BE2C (cell line): ENCODE measurements at regions not wholly inside any gene's neighbourhood (a gene's known extent, or its start where the extent isn't known, plus 50 kb on each side); places are given as distances from the start of the nearest gene placed in this dataset.

Experiments
- DNase-seq: peaks from one replicate; pipeline ENCODE4 v3.0.0-alpha.2; 2020
- H3K27me3 ChIP-seq: fragments of 250-450 bp; sonication (Bioruptor Pico); 2 replicates; pipeline ENCODE4 v1.5.1; 2020; ENCODE audit warnings: mild to moderate bottlenecking
- H3K36me3 ChIP-seq: fragments of 250-450 bp; sonication (Bioruptor Pico); 2 replicates; pipeline ENCODE4 v1.5.1; 2020; ENCODE audit warnings: mild to moderate bottlenecking
- H3K4me1 ChIP-seq: fragments of 250-450 bp; sonication (Bioruptor Pico); 2 replicates; pipeline ENCODE4 v1.5.1; 2020
- H3K4me3 ChIP-seq: 2 replicates; pipeline ENCODE4 v1.5.1; 2011; ENCODE audit warnings: low read depth, low read length
- H3K9me3 ChIP-seq: fragments of 250-450 bp; sonication (Bioruptor Pico); 2 replicates; pipeline ENCODE4 v1.5.1; 2020
- TF ChIP-seq, protein P1 (sequence below): IDR thresholded peaks from 2 replicates; pipeline ENCODE4 v1.5.1; 2012; ENCODE audit warnings: mild to moderate bottlenecking, low read depth, low read length

DNA sequence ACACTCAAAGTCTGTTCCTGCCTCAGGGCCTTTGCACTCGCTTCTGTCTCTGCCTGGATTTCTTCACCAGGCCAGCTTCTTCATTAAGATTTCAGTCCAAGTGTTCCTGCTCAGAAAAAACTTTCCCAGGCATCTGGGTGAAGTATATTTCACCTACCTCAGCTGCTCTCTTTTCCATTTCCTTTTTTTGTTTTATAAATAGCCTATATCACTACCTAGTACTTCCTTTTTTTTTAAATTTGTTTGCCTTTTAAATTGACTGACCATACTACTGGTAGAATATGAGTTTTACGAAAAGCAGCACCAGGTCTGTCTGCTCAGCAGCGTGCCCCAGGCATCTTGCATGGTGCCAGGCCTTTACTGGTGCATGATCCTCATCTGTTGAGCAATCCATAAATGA is 1064.4 kb downstream of the UQCRFS1 start:
- TF ChIP-seq, protein P1, sequence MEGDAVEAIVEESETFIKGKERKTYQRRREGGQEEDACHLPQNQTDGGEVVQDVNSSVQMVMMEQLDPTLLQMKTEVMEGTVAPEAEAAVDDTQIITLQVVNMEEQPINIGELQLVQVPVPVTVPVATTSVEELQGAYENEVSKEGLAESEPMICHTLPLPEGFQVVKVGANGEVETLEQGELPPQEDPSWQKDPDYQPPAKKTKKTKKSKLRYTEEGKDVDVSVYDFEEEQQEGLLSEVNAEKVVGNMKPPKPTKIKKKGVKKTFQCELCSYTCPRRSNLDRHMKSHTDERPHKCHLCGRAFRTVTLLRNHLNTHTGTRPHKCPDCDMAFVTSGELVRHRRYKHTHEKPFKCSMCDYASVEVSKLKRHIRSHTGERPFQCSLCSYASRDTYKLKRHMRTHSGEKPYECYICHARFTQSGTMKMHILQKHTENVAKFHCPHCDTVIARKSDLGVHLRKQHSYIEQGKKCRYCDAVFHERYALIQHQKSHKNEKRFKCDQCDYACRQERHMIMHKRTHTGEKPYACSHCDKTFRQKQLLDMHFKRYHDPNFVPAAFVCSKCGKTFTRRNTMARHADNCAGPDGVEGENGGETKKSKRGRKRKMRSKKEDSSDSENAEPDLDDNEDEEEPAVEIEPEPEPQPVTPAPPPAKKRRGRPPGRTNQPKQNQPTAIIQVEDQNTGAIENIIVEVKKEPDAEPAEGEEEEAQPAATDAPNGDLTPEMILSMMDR, result no peak
- Histone ChIP-seq H3K36me3 (no peaks in the 10 kb centered on the region), H3K4me3 (no peak overlapping the region), H3K9me3 (no peaks in the 10 kb centered on the region), H3K4me1 (no peaks in the 10 kb centered on the region), H3K27me3 (no peaks in the 10 kb centered on the region)
- DNase-seq, result no peak

DNA sequence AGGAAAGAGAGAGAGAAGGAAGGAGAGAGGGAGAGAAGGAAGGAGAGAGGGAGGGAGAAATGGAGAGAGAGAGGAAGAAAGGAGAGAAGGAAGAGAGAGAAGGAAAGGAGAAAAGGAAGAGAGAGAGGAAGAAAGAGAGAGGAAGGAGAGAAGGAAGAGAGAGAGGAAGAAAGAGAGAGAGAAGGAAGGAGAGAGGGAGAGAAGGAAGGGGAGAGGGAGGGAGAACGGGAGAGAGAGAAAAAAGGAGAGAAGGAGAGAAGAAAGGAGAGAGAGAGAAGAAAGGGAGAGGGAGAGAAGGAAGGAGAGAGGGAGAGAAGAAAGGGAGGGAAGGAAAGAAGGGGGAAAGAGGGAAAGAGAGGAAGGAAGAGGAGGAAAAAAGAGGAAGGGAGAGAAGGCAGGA is 1070.7 kb downstream of the UQCRFS1 start:
- no peaks in the 10 kb centered on the region for H3K27me3 ChIP-seq
- no peak overlapping the region for H3K4me3 ChIP-seq
- H3K4me1 ChIP-seq, result no peaks in the 10 kb centered on the region
- H3K36me3 ChIP-seq, result no peaks in the 10 kb centered on the region
- no peak for DNase-seq
- H3K9me3 ChIP-seq, result no peaks in the 10 kb centered on the region
- TF ChIP-seq, protein P1, result no peak

DNA sequence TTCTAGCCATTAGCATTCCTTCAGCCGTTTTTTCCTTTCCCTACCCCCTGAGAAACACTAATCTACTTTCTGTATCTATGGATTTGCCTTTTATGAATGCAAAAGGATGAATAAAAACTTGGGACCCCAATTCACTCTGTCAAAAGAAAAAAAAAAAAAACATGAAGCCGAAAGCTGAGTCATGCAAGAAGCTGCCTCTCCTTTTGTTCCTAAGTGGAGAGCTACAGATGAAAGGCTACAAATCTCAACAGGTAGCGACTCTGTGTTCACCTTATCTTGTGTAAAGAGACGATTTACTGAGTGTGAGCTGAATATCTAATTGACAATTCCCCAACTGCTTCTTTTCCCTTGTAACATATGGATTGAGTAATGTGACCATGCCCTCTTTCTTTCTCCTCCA is 1072.8 kb downstream of the UQCRFS1 start:
- Histone ChIP-seq H3K36me3 (no peaks in the 10 kb centered on the region), H3K4me3 (no peak overlapping the region), H3K4me1 (no peaks in the 10 kb centered on the region), H3K9me3 (0 out of 2 replicates have a peak, but pooled peaks cover 2% of the 10 kb centered on the region), H3K27me3 (no peaks in the 10 kb centered on the region)
- TF ChIP-seq, protein P1, result no peak
- DNase-seq, result no peak

DNA sequence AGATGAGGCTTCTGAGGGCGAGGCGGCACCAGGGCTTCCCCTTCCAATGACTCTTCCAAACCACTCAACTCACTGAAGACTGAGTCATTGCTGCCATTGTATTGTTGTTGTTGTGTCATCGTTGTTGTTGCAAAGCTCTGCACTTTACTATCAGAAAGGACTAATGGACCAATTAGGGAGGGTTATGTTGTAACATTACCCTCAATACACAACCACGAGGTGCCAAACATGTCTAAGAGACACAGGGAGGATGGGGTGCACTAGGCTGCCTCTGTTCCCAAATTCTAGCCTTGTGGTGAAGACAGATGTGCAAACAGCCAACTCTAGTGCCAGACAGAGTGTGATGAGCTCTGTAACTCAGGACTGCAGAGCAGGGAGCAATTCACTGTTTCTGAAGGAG is 1075.2 kb downstream of the UQCRFS1 start:
- Histone ChIP-seq H3K4me3 (no peak overlapping the region), H3K36me3 (no peaks in the 10 kb centered on the region), H3K4me1 (no peaks in the 10 kb centered on the region), H3K27me3 (no peaks in the 10 kb centered on the region), H3K9me3 (0 out of 2 replicates have a peak, but pooled peaks cover 2% of the 10 kb centered on the region)
- TF ChIP-seq, protein P1, result no peak
- DNase-seq, result no peak

DNA sequence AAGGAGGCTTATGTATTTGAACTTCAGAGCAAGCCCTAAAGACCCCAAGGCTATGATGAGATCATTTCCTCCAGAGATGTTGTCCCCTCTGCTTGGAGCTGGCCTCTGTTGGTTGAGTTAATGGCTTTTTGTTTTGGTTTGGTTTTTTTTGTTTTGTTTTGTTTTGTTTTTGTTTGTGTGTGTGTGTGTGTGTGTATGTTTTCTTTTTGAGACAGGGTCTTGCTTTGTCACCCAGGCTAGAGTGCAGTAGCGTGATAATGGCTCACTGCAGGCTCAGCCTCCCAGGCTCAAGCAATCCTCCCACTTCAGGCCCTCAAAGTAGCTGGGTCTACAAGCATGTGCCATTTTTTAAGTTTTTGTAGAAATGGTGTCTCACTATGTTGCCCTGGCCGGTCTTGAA is 1076.2 kb downstream of the UQCRFS1 start:
- Histone ChIP-seq H3K9me3 (0 out of 2 replicates have a peak, but pooled peaks cover 2% of the 10 kb centered on the region), H3K27me3 (no peaks in the 10 kb centered on the region), H3K36me3 (no peaks in the 10 kb centered on the region), H3K4me1 (no peaks in the 10 kb centered on the region), H3K4me3 (no peak overlapping the region)
- TF ChIP-seq, protein P1, result no peak
- DNase-seq, result no peak

DNA sequence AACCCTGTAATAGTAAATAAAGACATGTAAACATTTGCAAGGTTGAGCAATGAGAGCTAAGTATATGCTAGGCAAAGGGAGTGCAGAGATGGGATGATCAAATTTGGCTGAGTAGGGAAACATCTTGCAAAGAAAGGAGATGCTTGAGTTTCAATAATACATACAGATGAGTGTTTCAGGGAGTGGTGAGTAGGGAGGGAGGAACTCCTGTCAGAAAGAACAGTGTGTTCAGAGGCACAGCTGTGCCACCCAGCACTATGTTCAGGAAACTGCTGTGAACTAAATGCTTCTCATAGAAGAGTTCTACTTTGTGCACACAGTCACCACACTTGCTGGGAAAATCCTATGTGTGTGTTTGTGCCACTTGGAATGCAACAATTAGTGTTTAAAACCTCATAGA is 1077.1 kb downstream of the UQCRFS1 start:
- no peaks in the 10 kb centered on the region for H3K36me3 ChIP-seq
- H3K27me3 ChIP-seq, result no peaks in the 10 kb centered on the region
- H3K4me1 ChIP-seq, result no peaks in the 10 kb centered on the region
- H3K9me3 ChIP-seq, result 0 out of 2 replicates have a peak, but pooled peaks cover 2% of the 10 kb centered on the region
- no peak for DNase-seq
- H3K4me3 ChIP-seq, result no peak overlapping the region
- TF ChIP-seq, protein P1, result no peak
